ENCODE measurements at regions not wholly inside any gene's neighbourhood (a gene's known extent, or its start where the extent isn't known, plus 50 kb on each side); places are given as distances from the start of the nearest gene placed in this dataset.

DNA sequence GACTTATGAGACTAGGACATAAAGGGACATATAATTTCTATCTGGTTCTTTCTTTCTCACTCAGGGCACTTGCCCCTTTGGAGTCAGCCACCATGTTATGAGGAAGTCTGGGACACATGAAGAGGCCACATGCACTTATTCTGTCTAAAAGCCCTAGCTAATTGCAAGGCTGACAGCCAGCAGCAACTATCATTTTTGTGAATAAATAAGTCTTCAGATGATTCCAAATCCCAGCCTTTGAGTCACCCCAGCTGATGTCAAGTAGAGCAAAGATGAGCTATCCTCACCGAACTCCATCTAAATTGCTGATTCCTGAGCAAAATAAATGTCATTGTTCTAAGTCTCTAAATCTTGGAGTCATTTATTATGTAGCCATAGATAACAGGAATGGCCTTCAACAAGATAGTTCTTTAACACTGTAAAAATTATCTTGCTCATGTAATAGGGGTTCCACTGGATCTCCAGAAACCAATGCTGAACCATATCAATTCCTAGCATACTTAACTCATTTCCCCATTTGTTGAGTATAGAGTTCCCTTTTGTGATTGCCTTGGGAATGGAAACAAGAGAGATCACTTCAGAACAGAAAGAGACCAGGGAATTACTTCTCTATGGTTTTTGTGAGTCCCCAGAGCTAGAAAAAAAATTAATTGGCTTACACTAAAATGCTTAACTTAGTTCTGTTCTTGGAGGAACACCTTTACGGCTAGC, 50.6 kb upstream of the FN1 start:
- TF ChIP-seq, protein P1, sequence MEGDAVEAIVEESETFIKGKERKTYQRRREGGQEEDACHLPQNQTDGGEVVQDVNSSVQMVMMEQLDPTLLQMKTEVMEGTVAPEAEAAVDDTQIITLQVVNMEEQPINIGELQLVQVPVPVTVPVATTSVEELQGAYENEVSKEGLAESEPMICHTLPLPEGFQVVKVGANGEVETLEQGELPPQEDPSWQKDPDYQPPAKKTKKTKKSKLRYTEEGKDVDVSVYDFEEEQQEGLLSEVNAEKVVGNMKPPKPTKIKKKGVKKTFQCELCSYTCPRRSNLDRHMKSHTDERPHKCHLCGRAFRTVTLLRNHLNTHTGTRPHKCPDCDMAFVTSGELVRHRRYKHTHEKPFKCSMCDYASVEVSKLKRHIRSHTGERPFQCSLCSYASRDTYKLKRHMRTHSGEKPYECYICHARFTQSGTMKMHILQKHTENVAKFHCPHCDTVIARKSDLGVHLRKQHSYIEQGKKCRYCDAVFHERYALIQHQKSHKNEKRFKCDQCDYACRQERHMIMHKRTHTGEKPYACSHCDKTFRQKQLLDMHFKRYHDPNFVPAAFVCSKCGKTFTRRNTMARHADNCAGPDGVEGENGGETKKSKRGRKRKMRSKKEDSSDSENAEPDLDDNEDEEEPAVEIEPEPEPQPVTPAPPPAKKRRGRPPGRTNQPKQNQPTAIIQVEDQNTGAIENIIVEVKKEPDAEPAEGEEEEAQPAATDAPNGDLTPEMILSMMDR (IDR thresholded peaks at IDR 0.05; ENCODE audit: low read depth, low read length, poor library complexity, severe bottlenecking) = no peak
- TF ChIP-seq EZH2phosphoT487 (IDR thresholded peaks at IDR 0.05; ENCODE audit: borderline replicate concordance, low read length) = no peak

Data from DOHH2 (cell line).